Activated B cell treated with CpG ODN at 0.5 μM for 24 hours (primary cell): ENCODE measurements at regions not wholly inside any gene's neighbourhood (a gene's known extent, or its start where the extent isn't known, plus 50 kb on each side); places are given as distances from the start of the nearest gene placed in this dataset.

Experiments used
- ATAC-seq: fragments of 200-7000 bp; cut with Tn5 transposase; one replicate; pipeline ENCODE4 v1.10.0; 2021; ENCODE audit warnings: low read depth, mild to moderate bottlenecking, moderate library complexity
- CTCF ChIA-PET: fragments of 350-600 bp; sonication (Branson Sonifier 250); formaldehyde crosslinking; loops from one replicate; lab custom pipeline; 2021; ENCODE audit warnings: antibody characterized with exemption; lab: Charles Lee
- POLR2A ChIA-PET: fragments of 350-600 bp; sonication (Branson Sonifier 250); formaldehyde crosslinking; loops from one replicate; lab custom pipeline; 2021; ENCODE audit warnings: antibody characterized with exemption; lab: Charles Lee
- DNase-seq: peaks from one replicate; pipeline ENCODE4 v3.0.0; 2022
- H3K27ac Mint-ChIP-seq: one replicate; pipeline ENCODE4 v1.8.0; 2020; ENCODE audit warnings: mixed read lengths
- H3K27me3 Mint-ChIP-seq: one replicate; pipeline ENCODE4 v1.8.0; 2021; ENCODE audit warnings: mixed read lengths
- H3K36me3 Mint-ChIP-seq: one replicate; pipeline ENCODE4 v1.8.0; 2021; ENCODE audit warnings: low read depth, mixed read lengths
- H3K4me1 Mint-ChIP-seq: one replicate; pipeline ENCODE4 v1.8.0; 2021; ENCODE audit warnings: mixed read lengths
- H3K4me3 Mint-ChIP-seq: one replicate; pipeline ENCODE4 v1.8.0; 2020; ENCODE audit warnings: mild to moderate bottlenecking, mixed read lengths
- H3K9me3 Mint-ChIP-seq: one replicate; pipeline ENCODE4 v1.8.0; 2020; ENCODE audit warnings: mixed read lengths
- intact Hi-C: fragments of 100-400 bp; cut with micrococcal nuclease; formaldehyde crosslinking; loops from one replicate; pipeline ENCODE4 v1.15.1; 2024
- TF ChIP-seq, protein P1 (sequence below): fragments of 200-600 bp; IDR thresholded peaks from one replicate; pipeline ENCODE4 v1.8.0; 2022; ENCODE audit warnings: antibody characterized with exemption, mild to moderate bottlenecking

GRCh38 chr3:193954752-193955151 is 181.2 kb upstream of the HES1 start:
- Mint-ChIP-seq H3K27me3 (peaks cover 5% of the 10 kb centered on the region), H3K4me1 (no peaks in the 10 kb centered on the region), H3K27ac (no peak overlapping the region), H3K36me3 (peaks cover 3% of the 10 kb centered on the region), H3K4me3 (no peak overlapping the region), H3K9me3 (peaks cover 12% of the 10 kb centered on the region)
- CTCF ChIA-PET, result no interaction called here
- ATAC-seq, result no peak
- POLR2A ChIA-PET, result no interaction called here
- DNase-seq, result no peak
- TF ChIP-seq, protein P1, sequence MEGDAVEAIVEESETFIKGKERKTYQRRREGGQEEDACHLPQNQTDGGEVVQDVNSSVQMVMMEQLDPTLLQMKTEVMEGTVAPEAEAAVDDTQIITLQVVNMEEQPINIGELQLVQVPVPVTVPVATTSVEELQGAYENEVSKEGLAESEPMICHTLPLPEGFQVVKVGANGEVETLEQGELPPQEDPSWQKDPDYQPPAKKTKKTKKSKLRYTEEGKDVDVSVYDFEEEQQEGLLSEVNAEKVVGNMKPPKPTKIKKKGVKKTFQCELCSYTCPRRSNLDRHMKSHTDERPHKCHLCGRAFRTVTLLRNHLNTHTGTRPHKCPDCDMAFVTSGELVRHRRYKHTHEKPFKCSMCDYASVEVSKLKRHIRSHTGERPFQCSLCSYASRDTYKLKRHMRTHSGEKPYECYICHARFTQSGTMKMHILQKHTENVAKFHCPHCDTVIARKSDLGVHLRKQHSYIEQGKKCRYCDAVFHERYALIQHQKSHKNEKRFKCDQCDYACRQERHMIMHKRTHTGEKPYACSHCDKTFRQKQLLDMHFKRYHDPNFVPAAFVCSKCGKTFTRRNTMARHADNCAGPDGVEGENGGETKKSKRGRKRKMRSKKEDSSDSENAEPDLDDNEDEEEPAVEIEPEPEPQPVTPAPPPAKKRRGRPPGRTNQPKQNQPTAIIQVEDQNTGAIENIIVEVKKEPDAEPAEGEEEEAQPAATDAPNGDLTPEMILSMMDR, result no peak
- intact Hi-C loops, result no loop called here

- no peak for ATAC-seq
- CTCF ChIA-PET, result no interaction called here
These were observed 180.2 kb upstream of the HES1 start for GRCh38 chr3:193955719-193956118.

DNA sequence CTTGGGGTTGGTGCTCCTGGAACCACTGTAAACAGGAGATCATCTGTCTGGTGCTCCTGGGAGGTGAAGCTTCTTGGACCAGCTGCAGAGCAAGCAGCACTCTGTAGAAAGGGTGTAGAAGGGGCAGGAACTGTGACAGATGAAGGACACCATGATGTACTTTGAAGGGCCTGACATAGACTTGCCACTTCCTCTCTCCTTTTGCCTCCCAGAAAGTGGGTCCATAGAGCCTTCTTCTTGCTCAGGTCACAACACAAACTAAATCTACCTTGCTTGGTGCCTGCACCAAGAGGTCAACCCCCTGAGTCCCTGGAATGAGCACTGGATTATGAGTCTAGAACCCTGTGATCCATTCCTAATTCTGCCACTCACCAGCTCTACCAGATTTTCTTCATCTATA is 176.1 kb upstream of the HES1 start:
- DNase-seq (no peak), ATAC-seq (no peak)
- Mint-ChIP-seq H3K27ac (no peak overlapping the region), H3K4me1 (no peaks in the 10 kb centered on the region), H3K9me3 (peaks cover 2% of the 10 kb centered on the region), H3K4me3 (no peak overlapping the region), H3K27me3 (peaks cover 20% of the 10 kb centered on the region), H3K36me3 (no peaks in the 10 kb centered on the region)
- TF ChIP-seq, protein P1, result no peak
- ChIA-PET POLR2A (interaction anchor here (0.6 kb wide), 1 partner anchor 132 kb away, joined by 3 read pairs; no protein-coding TSS in a partner anchor), CTCF (interaction anchor here (1.0 kb wide), 1 partner anchor 178 kb away, joined by 3 read pairs; no protein-coding TSS in a partner anchor)
- intact Hi-C loops, result no loop called here

More at GRCh38 chr3:193955719-193956118, 180.2 kb upstream of the HES1 start:
- Mint-ChIP-seq H3K36me3 (peaks cover 3% of the 10 kb centered on the region), H3K27ac (no peak overlapping the region), H3K9me3 (peaks cover 12% of the 10 kb centered on the region), H3K4me1 (no peaks in the 10 kb centered on the region), H3K4me3 (no peak overlapping the region), H3K27me3 (peaks cover 15% of the 10 kb centered on the region)
- intact Hi-C loops, result no loop called here
- no peak for DNase-seq
- POLR2A ChIA-PET, result no interaction called here
- TF ChIP-seq, protein P1, result no peak

- peaks cover 20% of the 10 kb centered on the region for H3K27me3 Mint-ChIP-seq
- no peak overlapping the region for H3K4me3 Mint-ChIP-seq
- TF ChIP-seq, protein P1, result no peak
- DNase-seq (no peak), ATAC-seq (no peak)
- no peaks in the 10 kb centered on the region for H3K4me1 Mint-ChIP-seq
- ChIA-PET CTCF (interaction anchor here (1.5 kb wide), 1 partner anchor 11 kb away, joined by 3 read pairs; no protein-coding TSS in a partner anchor), POLR2A (interaction anchor here (0.6 to 1.2 kb wide), 3 partner anchors 11 to 339 kb away, joined by 3 to 6 read pairs (median 5); no protein-coding TSS in a partner anchor)
- no peaks in the 10 kb centered on the region for H3K9me3 Mint-ChIP-seq
- intact Hi-C loops, result no loop called here
- no peaks in the 10 kb centered on the region for H3K36me3 Mint-ChIP-seq
- no peak overlapping the region for H3K27ac Mint-ChIP-seq
These were observed 175.3 kb upstream of the HES1 start for GRCh38 chr3:193960487-193961274.

GRCh38 chr3:193962986-193963685 is 172.8 kb upstream of the HES1 start:
- DNase-seq (no peak), ATAC-seq (no peak)
- TF ChIP-seq, protein P1, result no peak
- no peak overlapping the region for H3K4me3 Mint-ChIP-seq
- H3K9me3 Mint-ChIP-seq, result no peaks in the 10 kb centered on the region
- H3K27ac Mint-ChIP-seq, result no peak overlapping the region
- H3K36me3 Mint-ChIP-seq, result no peaks in the 10 kb centered on the region
- POLR2A ChIA-PET, result no interaction called here
- H3K27me3 Mint-ChIP-seq, result peaks cover 18% of the 10 kb centered on the region
- H3K4me1 Mint-ChIP-seq, result no peaks in the 10 kb centered on the region
- CTCF ChIA-PET, result no interaction called here
- intact Hi-C loops, result no loop called here
